ENCODE measurements at regions not wholly inside any gene's neighbourhood (a gene's known extent, or its start where the extent isn't known, plus 50 kb on each side); places are given as distances from the start of the nearest gene placed in this dataset.

- TF ChIP-seq, protein P1, sequence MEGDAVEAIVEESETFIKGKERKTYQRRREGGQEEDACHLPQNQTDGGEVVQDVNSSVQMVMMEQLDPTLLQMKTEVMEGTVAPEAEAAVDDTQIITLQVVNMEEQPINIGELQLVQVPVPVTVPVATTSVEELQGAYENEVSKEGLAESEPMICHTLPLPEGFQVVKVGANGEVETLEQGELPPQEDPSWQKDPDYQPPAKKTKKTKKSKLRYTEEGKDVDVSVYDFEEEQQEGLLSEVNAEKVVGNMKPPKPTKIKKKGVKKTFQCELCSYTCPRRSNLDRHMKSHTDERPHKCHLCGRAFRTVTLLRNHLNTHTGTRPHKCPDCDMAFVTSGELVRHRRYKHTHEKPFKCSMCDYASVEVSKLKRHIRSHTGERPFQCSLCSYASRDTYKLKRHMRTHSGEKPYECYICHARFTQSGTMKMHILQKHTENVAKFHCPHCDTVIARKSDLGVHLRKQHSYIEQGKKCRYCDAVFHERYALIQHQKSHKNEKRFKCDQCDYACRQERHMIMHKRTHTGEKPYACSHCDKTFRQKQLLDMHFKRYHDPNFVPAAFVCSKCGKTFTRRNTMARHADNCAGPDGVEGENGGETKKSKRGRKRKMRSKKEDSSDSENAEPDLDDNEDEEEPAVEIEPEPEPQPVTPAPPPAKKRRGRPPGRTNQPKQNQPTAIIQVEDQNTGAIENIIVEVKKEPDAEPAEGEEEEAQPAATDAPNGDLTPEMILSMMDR (IDR thresholded peaks at IDR 0.05), result no peak
- TF ChIP-seq POLR2A (IDR thresholded peaks at IDR 0.05), result no peak
- no peak for TF ChIP-seq POLR2AphosphoS5 (IDR thresholded peaks at IDR 0.05)
- no peak for TF ChIP-seq EP300 (IDR thresholded peaks at IDR 0.05)
Measured at GRCh38 chr6:167551628-167552257, 226.9 kb downstream of the TTLL2 start.

All from suprapubic skin (tissue), 4 donors.